Activated naive CD8-positive, alpha-beta T cell treated with anti-CD3 and anti-CD28 coated beads, Interleukin-2, amount 50 U/mL, for 24 hours (primary cell): ENCODE measurements at regions not wholly inside any gene's neighbourhood (a gene's known extent, or its start where the extent isn't known, plus 50 kb on each side); places are given as distances from the start of the nearest gene placed in this dataset.

ENCODE experiments used
- ATAC-seq: fragments of 150-1000 bp; cut with Tn5 transposase; one replicate; pipeline ENCODE4 v1.10.0; 2021
- DNase-seq: peaks from one replicate; pipeline ENCODE4 v3.0.0; 2021
- H3K27ac Mint-ChIP-seq: one replicate; pipeline ENCODE4 v1.8.0; 2021; ENCODE audit warnings: mild to moderate bottlenecking, mixed read lengths
- H3K27me3 Mint-ChIP-seq: one replicate; pipeline ENCODE4 v1.8.0; 2021; ENCODE audit warnings: mixed read lengths
- H3K36me3 Mint-ChIP-seq: one replicate; pipeline ENCODE4 v1.8.0; 2021; ENCODE audit warnings: low read depth, mixed read lengths
- H3K4me1 Mint-ChIP-seq: one replicate; pipeline ENCODE4 v1.8.0; 2021; ENCODE audit warnings: mixed read lengths
- H3K4me3 Mint-ChIP-seq: one replicate; pipeline ENCODE4 v1.8.0; 2021; ENCODE audit warnings: mild to moderate bottlenecking, moderate library complexity, mixed read lengths
- H3K9me3 Mint-ChIP-seq: one replicate; pipeline ENCODE4 v1.8.0; 2021; ENCODE audit warnings: mixed read lengths

- Mint-ChIP-seq H3K36me3 (no peaks in the 10 kb centered on the region), H3K9me3 (no peaks in the 10 kb centered on the region), H3K4me1 (no peaks in the 10 kb centered on the region), H3K4me3 (no peak overlapping the region), H3K27me3 (peaks cover 16% of the 10 kb centered on the region), H3K27ac (no peak overlapping the region)
- ATAC-seq = no peak
- DNase-seq = no peak
Measured at GRCh38 chr14:94690486-94690885, 78.3 kb downstream of the SERPINA3 start.

GRCh38 chr14:94689985-94690400 is 77.8 kb downstream of the SERPINA3 start:
- H3K4me1 Mint-ChIP-seq = no peaks in the 10 kb centered on the region
- no peaks in the 10 kb centered on the region for H3K9me3 Mint-ChIP-seq
- ATAC-seq (no peak), DNase-seq (no peak)
- H3K36me3 Mint-ChIP-seq = no peaks in the 10 kb centered on the region
- peaks cover 16% of the 10 kb centered on the region for H3K27me3 Mint-ChIP-seq
- H3K27ac Mint-ChIP-seq = no peak overlapping the region
- no peak overlapping the region for H3K4me3 Mint-ChIP-seq

GRCh38 chr14:94689218-94689984 is 77.2 kb downstream of the SERPINA3 start:
- Mint-ChIP-seq H3K27ac (no peak overlapping the region), H3K36me3 (no peaks in the 10 kb centered on the region), H3K4me3 (no peak overlapping the region), H3K27me3 (peaks cover 16% of the 10 kb centered on the region), H3K4me1 (no peaks in the 10 kb centered on the region), H3K9me3 (no peaks in the 10 kb centered on the region)
- ATAC-seq (no peak), DNase-seq (peak; percentile 73)

- Mint-ChIP-seq H3K4me1 (no peaks in the 10 kb centered on the region), H3K27ac (no peak overlapping the region), H3K27me3 (peaks cover 16% of the 10 kb centered on the region), H3K4me3 (no peak overlapping the region), H3K36me3 (no peaks in the 10 kb centered on the region), H3K9me3 (no peaks in the 10 kb centered on the region)
- ATAC-seq = no peak
- DNase-seq = no peak
Measured at GRCh38 chr14:94686511-94687160, 74.4 kb downstream of the SERPINA3 start.

GRCh38 chr14:94685681-94686485 is 73.7 kb downstream of the SERPINA3 start:
- ATAC-seq = no peak
- Mint-ChIP-seq H3K4me3 (no peak overlapping the region), H3K4me1 (no peaks in the 10 kb centered on the region)

GRCh38 chr14:94685166-94685581 is 73.0 kb downstream of the SERPINA3 start:
- Mint-ChIP-seq H3K4me3 (no peak overlapping the region), H3K4me1 (no peaks in the 10 kb centered on the region), H3K27me3 (peaks cover 7% of the 10 kb centered on the region), H3K36me3 (no peaks in the 10 kb centered on the region), H3K9me3 (no peaks in the 10 kb centered on the region), H3K27ac (no peak overlapping the region)
- no peak for ATAC-seq
- no peak for DNase-seq

More at GRCh38 chr14:94685681-94686485, 73.7 kb downstream of the SERPINA3 start:
- Mint-ChIP-seq H3K9me3 (no peaks in the 10 kb centered on the region), H3K27me3 (peaks cover 11% of the 10 kb centered on the region), H3K27ac (no peak overlapping the region), H3K36me3 (no peaks in the 10 kb centered on the region)
- DNase-seq = no peak

- Mint-ChIP-seq H3K36me3 (no peaks in the 10 kb centered on the region), H3K4me3 (no peak overlapping the region), H3K4me1 (no peaks in the 10 kb centered on the region), H3K27me3 (peaks cover 1% of the 10 kb centered on the region), H3K27ac (no peak overlapping the region), H3K9me3 (no peaks in the 10 kb centered on the region)
- DNase-seq (no peak), ATAC-seq (no peak)
Measured at GRCh38 chr14:94682736-94683135, 70.5 kb downstream of the SERPINA3 start.

GRCh38 chr14:94682061-94682516 is 69.9 kb downstream of the SERPINA3 start:
- no peak overlapping the region for H3K27ac Mint-ChIP-seq
- no peaks in the 10 kb centered on the region for H3K4me1 Mint-ChIP-seq
- no peaks in the 10 kb centered on the region for H3K36me3 Mint-ChIP-seq
- no peak for DNase-seq
- peaks cover 1% of the 10 kb centered on the region for H3K27me3 Mint-ChIP-seq
- ATAC-seq = no peak
- no peak overlapping the region for H3K4me3 Mint-ChIP-seq
- no peaks in the 10 kb centered on the region for H3K9me3 Mint-ChIP-seq

GRCh38 chr14:94681300-94682060 is 69.3 kb downstream of the SERPINA3 start:
- ATAC-seq (no peak), DNase-seq (no peak)
- no peaks in the 10 kb centered on the region for H3K9me3 Mint-ChIP-seq
- H3K27ac Mint-ChIP-seq = no peak overlapping the region
- no peak overlapping the region for H3K4me3 Mint-ChIP-seq
- H3K27me3 Mint-ChIP-seq = peaks cover 1% of the 10 kb centered on the region
- H3K36me3 Mint-ChIP-seq = no peaks in the 10 kb centered on the region
- H3K4me1 Mint-ChIP-seq = no peaks in the 10 kb centered on the region

- Mint-ChIP-seq H3K27me3 (peaks cover 1% of the 10 kb centered on the region), H3K4me1 (no peaks in the 10 kb centered on the region), H3K36me3 (no peaks in the 10 kb centered on the region), H3K9me3 (no peaks in the 10 kb centered on the region), H3K27ac (no peak overlapping the region), H3K4me3 (no peak overlapping the region)
- DNase-seq (no peak), ATAC-seq (no peak)
Measured at GRCh38 chr14:94680862-94681288, 68.7 kb downstream of the SERPINA3 start.

GRCh38 chr14:94679937-94680861 is 68.0 kb downstream of the SERPINA3 start:
- H3K27me3 Mint-ChIP-seq = peaks cover 2% of the 10 kb centered on the region
- DNase-seq (no peak), ATAC-seq (no peak)
- H3K27ac Mint-ChIP-seq = no peak overlapping the region
- H3K4me1 Mint-ChIP-seq = no peaks in the 10 kb centered on the region
- no peaks in the 10 kb centered on the region for H3K9me3 Mint-ChIP-seq
- no peak overlapping the region for H3K4me3 Mint-ChIP-seq
- H3K36me3 Mint-ChIP-seq = no peaks in the 10 kb centered on the region

- H3K4me3 Mint-ChIP-seq = no peak overlapping the region
- no peak overlapping the region for H3K27ac Mint-ChIP-seq
- ATAC-seq = no peak
- H3K4me1 Mint-ChIP-seq = no peaks in the 10 kb centered on the region
- no peaks in the 10 kb centered on the region for H3K36me3 Mint-ChIP-seq
- no peak for DNase-seq
- peaks cover 3% of the 10 kb centered on the region for H3K27me3 Mint-ChIP-seq
- H3K9me3 Mint-ChIP-seq = no peaks in the 10 kb centered on the region
Measured at GRCh38 chr14:94679106-94679810, 67.1 kb downstream of the SERPINA3 start.

GRCh38 chr14:94677747-94678146 is 65.6 kb downstream of the SERPINA3 start:
- Mint-ChIP-seq H3K4me1 (no peaks in the 10 kb centered on the region), H3K27ac (no peak overlapping the region), H3K36me3 (no peaks in the 10 kb centered on the region), H3K4me3 (no peak overlapping the region), H3K9me3 (no peaks in the 10 kb centered on the region), H3K27me3 (peaks cover 3% of the 10 kb centered on the region)
- no peak for ATAC-seq
- DNase-seq = no peak
